Stimulated activated CD8-positive, alpha-beta memory T cell treated with anti-CD3 and anti-CD28 coated beads, Interleukin-4, amount 100 ng/mL, for 48 hours (primary cell): ENCODE measurements at regions not wholly inside any gene's neighbourhood (a gene's known extent, or its start where the extent isn't known, plus 50 kb on each side); places are given as distances from the start of the nearest gene placed in this dataset.
A peak's percentile ranks its signal among the peaks of the same experiment; 100 is the strongest.

Experiments
- DNase-seq: peaks from one replicate; pipeline ENCODE4 v3.0.0-alpha.2; 2020

DNA sequence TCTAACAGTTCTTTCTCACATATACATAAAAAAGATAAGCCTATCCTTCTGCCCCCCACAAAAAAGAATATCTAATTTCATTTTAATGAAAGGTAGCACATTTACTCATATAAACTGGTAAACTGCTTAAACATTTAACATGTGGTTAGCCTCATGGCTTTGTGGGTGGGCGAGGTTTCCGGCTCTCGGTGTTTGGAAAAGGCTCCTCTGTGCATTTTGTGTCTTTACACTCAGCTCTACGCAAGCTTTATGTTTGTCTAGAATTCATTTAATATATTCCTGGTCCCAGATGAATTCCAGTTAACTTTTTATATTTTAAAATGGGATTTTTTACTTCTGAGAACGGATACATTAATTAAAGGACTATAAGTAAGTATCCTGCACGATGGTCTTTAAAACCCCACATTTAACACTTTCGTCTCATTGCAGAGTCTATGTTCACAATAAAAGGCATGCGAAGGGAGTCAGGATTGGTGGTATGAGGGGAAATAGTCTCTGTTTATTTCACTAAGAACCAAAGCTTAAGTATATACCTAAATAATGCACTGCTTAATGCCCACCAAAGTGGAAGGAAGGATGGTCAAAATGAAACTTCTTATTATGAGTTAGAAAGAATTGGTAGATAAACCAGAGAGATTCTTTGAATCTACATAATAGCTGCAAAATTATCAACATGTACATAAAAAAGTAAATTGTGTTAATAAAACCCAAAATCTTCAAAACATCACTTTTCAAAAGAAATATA, 197.2 kb downstream of the CRPPA start:
- peak; percentile 49 for DNase-seq

DNA sequence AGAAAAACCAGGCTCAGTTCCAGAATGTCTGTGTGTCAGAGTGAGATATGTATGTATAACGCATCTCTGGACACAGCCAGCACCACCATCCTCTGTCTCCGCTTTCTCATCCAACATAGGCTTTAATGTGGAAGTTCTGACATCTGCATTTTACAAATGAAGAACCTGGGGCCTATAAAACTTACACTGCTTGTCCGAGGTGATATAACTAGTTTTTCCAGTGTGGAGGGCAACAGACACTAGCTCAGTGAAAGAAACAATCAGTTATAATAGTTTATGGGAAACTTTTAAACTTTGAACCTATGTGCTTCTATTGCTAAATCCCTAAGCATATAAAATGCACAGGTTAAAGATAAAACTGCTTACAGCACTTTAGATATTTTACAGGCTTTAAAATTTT, 208.7 kb downstream of the CRPPA start:
- DNase-seq, result no peak

DNA sequence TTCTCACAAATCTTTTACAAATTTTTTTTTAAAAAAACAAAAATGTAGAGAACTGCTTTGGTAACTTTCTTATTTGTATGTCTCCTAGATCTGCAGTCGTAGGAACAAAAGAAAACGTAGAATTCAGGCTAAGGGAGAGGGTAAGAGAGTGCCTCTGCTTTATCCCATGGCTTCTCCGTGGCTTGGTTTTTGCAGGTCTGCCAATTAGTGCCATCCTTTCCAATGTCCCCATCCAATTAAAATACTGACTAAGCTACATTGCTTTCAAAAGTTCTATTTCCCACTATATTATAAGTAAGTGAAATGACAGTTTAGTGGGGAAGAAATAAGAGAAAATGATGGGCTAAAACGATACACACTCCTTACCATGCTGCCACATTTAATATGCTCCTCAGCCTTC, 209.3 kb downstream of the CRPPA start:
- no peak for DNase-seq

DNA sequence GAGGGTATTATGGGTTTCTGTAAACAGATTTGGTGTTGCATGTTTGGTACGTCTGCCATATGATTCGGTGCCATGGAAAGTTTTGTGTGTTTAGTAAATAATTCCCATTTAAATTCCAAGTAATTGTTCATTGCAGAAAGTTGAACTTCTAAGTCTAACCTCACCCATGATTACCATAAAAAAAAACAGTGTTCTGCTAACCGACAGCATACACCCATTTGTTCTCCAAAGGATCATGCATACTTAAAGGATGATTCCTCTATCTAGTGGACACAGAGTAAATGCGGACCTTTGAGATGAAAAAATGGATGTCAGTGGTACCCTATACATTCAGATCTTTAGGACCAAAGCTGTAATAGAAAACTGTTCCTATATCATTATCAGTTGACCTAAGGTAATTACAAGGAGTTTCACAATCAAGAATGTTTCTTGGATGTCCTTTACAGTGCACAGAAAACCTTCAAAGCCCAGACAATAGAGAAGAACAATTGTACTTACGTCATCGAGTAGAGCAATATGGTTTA, 209.9 kb downstream of the CRPPA start:
- DNase-seq, result no peak

DNA sequence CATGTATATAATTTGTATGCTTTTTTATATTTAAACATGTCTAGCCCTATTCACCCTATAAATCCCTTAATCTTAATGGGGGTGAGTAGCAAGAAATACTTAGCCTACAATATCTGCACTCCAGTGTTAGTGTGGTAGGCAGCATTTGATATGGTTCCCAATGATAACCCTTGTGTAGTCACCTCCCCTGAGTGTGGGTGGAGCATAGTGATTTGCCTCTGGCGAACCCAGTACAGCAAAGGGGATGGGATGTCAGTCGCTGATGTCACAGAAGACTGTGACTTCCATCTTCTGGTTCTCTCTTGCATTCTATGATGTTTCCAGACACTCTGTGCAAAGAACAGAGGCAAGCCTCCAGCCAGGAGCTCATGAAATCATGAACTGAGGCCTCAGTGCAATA, 211.2 kb downstream of the CRPPA start:
- no peak for DNase-seq

DNA sequence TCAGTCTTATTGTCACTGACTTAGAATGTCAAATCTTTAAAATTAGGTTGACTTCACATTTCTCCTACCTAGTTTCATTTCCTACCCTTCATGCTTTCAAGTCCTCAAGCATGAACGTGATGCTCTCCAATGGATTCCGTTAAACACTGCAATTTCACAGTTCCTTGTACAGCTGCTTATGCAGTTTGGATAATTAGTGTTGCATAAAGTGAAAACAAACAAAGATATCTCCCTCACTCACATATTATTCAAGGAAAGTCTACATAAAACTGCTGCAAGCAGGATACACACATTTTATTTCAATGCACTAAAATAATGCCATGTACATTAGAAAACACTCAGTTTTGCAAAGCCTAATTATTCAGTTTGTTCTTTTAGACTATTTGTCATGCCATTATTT, 214.0 kb downstream of the CRPPA start:
- no peak for DNase-seq

DNA sequence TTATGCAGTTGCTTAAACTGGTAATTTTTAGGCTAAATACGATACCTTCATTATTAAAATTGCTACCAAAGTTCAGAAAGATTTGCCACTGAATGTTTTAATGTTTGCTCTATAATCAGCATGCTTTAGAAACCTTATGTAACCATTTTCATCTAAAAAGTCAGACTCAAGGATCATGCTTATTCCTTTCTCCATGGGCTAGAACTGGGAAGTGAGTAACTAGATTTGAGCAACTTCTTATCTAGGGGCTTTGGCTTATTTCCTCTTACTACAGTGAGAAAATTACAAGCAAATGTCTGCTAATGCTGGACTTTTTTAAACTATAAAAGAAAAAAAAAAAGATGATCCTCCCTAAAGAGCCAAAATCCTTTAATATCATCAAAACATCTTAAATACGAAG, 215.9 kb downstream of the CRPPA start:
- no peak for DNase-seq

DNA sequence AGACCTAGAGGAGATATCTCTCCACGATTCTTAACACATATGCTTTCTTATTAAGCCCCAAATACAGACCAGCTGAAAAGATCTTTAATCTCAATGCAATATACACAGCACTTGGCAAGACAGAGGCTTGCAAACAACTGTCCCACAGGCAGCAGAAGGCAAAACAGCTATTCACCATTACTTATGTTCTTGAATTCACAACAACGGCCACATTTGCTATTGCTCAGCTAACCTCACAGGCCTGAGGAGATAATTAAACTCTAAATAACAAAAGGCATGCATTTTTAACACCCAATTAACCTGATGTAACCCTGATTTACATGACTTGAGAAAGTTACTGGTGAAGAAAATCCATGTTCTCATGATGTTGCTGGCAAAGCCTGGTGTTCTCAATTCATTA, 216.4 kb downstream of the CRPPA start:
- no peak for DNase-seq

DNA sequence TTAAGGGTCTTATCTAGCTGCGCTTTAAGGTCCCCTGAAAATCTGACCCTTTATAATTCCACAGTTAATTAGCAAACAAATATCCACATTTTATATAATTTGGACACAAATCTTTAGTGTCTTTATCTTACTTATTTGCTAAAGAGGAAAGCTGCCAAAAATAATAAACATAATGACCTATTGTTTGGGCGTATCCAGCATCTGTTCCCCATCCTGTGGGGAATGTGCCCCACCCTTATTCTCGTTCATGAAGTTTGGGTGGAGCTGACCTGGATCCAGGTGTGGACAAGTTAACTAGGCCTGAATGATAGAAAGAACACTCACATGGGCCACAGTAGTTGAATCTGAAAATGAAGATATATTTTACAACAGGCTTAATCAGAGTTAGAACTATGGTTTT, 218.3 kb downstream of the CRPPA start:
- DNase-seq, result no peak

DNA sequence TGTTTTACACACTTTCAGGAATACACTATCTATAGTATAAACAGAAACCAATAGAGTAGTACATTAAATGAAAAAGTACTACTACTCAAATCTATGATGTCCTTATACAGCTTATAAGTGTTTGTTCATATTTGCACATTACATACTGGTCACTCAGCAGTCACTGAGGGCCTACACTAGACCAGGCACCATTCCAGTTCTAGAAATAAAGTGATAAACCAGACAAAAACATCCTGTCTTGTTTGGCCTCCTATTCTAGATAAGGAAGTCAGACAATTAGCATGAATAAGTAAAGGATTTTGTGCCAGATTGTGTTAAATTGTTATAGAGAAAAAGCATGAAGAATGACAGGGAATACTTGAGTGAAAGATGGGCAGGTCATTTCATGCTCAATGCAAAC, 219.0 kb downstream of the CRPPA start:
- DNase-seq, result no peak

DNA sequence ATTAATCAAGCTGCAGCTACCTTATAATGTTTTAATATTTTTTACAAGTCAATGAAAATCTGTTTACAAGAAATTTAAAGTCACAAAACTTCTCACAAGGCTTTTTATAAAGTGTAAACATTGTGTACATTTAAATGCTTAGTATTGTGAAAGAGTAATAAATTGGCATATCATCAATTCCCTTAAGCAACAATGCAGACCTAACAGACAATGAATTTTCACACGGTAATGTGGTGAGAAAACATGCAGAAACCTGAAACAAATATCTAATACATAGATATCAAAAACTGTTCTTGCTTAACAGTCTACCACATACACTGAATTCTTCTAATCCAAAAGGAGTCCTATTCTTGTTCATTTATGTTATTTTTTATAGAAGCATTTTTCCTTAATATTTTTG, 220.7 kb downstream of the CRPPA start:
- DNase-seq, result no peak

DNA sequence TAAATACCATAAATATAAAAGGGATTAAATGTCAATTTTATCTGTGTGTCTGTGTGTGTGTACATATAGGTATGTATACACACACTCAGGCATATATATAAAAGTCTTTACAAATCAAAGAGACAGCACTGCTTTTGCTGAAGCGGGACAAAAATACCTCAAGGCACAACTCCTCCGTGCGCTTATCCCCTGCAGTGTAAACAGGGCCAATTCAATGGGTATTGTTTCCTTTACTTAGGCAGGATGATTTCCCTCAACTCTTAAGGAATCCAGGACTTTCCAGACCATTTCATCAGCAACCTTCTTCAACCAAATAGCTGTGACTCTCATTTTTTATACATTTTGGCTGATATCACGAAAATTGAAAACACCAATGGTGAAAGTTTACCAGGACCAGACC, 227.7 kb downstream of the CRPPA start:
- no peak for DNase-seq

DNA sequence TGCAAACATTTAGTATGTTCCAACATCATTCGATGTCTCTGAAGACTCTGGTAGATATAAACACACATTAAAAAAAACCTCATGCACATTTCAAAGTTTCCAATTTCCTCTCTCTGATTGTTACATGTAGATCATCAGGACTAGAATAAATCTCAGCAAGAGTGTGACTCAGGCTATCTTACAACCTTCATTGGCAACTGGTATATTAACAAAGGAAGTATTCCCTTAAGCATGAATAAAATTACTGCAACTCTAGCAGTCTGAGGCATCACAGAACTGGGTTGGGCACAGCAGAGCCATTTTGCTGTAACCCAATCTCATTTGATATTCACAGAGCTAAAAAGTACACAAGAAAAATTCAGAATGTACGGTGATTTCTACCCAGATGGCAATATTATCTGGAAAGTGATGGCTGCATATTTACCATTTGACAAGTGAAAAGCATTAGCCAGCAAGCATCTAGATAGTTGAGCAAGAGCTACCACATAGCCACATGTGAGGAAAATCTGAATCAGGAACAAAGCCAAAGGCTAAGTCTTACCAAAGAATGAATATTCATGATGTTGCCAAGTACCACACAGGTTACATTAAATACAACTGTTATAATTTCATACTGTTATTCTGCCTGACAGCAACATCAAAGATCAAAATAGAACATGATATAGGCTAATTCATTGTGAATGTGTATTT, 232.2 kb downstream of the CRPPA start:
- DNase-seq, result no peak

DNA sequence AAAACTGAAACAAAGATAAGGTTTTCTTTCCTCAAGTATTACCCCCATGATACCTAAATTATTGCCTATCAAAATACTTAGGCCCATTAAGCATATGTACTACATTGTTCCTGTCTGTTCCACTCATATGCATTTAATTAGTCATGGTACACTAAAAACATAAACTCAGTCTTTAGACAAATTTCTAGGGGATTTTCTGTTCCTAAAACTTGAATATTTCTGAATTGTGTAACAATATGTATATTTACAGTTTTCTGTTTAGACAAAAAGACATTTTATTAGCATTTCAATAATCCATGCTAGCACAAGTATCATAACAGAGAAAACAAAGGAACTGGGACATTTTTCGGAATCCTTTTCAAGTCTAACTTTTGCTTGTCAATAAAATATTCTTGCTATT, 234.2 kb downstream of the CRPPA start:
- no peak for DNase-seq

DNA sequence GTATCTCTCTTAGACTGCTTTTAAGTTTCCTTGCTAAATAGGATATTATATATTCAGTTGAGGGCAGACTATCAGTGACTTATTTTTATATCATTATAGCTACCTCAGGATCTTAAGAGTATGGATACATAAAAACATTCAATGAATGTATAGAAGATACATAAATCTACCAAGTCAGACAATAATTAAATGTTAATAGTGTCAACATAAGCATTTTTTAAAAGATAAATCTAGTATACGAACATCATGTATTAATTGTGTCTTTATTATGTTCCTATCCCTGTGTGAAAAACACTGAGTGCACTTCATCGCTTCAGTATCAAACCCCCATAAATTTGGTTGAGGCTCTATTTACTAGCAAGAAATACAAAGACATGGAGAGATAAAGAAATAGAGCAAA, 242.8 kb downstream of the CRPPA start:
- no peak for DNase-seq

DNA sequence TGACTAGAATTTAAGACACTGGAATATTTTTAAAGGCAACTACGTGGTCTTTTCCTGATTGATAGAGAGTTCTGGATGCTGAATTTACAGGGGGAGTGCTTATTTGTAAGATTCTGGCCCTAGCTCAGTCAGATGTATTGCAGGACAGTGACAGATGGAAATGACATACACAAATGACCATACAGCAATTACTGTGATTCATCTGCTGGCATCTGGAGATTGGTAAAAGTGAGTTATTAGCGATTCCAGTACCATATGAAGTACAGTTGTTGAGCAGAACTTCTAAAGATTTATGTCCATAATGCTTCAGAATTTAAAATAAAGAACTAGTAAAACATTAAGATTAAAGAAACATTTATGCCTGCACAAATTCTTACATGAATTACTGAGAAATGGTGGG, 243.2 kb downstream of the CRPPA start:
- no peak for DNase-seq

DNA sequence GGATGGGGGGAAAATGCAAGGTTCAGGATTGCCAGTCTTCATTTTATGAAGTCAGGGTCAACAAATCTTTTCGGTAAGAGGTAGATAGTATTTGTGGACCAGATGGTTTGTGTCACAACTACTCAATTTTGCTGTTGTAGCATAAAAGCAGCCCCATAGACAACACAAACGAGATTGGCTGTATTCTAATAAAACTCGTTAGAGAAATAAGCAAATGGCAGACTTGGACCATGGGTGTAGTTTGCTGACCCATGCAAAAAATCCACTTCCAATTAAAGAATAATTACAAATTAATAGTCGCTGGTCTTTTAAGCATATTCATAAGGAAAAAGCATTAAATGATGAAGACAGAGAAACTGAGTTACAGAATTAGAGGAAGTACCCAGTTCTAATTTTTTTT, 247.1 kb downstream of the CRPPA start:
- no peak for DNase-seq

DNA sequence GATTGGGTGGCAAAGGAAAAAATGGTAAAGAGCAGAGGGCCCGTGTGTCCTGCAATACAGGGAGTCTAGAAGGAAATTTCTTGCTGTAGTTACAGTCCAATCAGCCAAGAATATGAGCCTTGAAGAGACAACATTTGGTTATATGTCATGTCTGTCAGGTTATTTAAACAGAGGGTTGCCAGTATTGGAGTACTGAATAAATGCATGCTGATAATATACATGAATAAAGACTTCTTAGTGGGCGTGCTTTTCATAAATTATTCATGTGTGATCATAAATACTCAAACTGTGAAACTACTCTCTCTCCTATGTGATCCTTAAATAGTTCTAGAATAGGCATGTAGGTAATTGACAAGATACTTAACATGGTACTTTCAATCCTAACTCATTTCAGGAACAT, 249.0 kb downstream of the CRPPA start:
- DNase-seq, result no peak

DNA sequence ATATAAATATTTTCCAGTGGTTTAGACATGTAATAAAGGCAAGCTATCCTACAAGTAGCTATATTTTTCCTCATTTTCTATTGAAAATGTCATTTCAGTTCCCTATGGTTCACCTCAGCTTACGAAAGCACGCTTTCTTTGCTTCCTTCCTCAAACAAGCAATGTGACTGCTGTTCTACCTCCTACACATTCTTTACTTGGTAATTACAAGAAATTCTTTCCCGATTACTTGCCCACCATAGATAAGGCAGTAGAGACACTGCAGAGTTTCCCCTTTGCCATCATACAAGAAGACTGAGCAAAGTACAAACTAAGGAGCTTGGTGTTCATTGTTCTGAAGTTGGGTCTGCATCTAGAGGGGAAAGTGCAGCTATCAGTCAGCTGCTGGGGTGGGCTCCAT, 249.4 kb downstream of the CRPPA start:
- DNase-seq, result no peak

DNA sequence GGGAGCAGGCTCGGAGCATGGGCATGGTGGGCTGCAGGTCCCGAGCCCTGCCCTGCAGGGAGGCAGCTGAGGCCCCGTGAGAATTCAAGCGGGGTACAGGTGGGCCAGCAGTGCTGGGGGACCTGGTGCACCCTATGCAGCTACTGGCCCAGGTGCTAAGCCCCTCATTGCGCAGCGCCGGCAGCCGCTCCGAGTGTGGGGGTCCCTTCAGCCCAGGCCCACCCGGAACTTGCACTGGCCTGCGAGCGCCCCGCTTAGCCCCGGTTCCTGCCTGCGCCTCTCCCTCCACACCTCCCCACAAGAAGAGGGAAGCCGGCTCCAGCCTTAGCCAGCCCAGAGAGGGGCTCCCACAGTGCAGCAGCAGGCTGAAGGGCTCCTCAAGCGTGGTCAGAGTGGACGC, 250.7 kb downstream of the CRPPA start:
- DNase-seq, result no peak

DNA sequence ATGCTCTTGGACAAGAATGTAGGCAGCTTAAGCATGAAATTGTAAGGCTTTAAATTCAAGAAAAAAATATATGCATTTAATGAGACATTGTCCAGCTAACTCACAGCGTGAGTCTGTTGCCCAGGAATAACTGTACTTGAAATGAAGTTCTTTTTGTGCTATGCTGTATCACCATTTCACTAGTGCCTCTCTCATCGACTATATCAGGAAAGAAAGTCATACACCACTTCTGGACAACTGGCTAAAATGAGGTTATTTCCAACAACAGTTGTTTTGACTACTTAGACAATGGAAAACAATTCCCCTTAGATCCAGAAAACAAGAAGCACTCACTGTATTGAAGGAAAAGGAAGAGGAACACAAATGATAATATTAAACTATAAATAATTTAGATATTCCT, 251.8 kb downstream of the CRPPA start:
- DNase-seq, result no peak

DNA sequence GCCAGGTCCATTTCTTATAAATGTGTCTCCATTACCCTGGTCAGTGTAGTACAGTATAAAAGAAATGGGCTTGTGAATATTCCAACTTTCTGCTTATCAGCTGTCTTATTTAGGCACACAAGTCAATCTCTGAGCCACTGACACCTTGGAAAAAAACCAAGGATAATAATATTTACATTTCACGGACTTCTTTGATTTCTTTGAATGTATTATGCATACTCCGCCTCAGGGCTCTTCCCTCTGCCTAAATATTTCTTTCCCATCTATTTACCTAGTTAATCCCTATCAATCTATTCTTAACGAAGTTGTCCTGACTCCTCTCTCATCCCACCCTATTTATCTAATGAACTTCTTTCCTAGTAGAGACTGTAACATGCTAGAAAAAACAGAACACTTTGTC, 253.8 kb downstream of the CRPPA start:
- no peak for DNase-seq

DNA sequence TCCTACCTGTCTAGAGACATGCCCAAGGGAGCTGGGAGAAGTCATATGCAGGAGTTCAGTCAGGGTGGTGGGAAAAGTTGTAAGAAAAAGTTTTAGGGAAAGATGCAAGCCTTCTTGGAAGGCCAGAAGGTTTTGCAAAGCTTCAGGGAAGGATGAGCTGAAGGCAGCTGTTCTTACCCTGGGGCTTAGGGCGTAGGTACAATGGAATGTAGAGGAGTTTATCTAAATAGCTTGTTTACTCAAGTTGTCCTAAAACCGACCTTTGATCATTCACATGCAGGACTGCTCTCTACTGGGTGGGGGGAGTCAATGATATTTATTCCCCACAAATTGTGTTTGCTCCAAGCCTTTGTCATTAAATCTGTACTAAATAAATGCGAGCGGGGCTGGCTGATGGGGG, 277.0 kb downstream of the CRPPA start:
- no peak for DNase-seq

DNA sequence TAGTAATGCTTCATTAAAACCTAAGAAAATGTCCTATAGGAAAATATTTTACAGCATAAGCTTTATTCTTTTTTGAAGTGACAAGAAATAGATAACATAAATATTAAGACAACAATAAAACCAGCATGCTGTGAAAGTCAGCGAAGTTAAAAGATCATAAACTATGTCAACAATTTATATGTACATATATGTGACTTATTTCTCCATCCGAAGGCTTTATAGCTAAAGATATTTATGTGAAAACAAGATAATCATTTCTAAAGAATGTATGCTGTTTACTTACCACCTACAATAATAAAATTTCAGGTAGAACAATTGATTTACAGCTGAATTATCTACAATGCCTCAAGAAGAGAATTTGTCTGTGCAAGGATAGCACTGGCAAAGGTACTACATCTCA, 283.4 kb downstream of the CRPPA start:
- no peak for DNase-seq

DNA sequence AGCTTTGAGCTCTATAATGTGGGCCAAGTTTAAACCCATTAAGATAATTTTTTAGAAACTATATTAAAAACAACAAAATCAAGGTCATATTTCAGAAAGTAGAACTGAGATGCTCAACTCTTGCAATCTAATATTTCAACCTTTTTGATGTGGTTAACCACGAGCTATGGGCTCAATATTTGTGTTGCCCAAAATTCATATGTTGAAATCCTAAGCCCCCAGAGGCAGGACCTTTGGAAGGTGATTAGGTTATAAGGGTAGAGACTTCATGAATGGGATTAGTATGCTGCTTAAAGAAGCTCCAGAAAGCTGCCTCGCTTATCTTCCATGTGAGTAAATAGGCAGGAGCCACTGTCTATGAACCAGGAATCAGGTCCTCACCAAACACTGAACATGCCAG, 284.4 kb downstream of the CRPPA start:
- no peak for DNase-seq
